H9 (cell line): ENCODE measurements at regions not wholly inside any gene's neighbourhood (a gene's known extent, or its start where the extent isn't known, plus 50 kb on each side); places are given as distances from the start of the nearest gene placed in this dataset.

ENCODE experiments used
- DNase-seq: peaks from one replicate; pipeline ENCODE4 v3.0.0-alpha.2; 2017
- H2AFZ ChIP-seq: one replicate; pipeline ENCODE4 v1.6.1; 2013; ENCODE audit warnings: mild to moderate bottlenecking, low read length, control low read depth, moderate library complexity
- H2AK5ac ChIP-seq: 2 replicates; pipeline ENCODE4 v1.6.1; 2013; ENCODE audit warnings: low read length, control low read depth, mixed read lengths; ENCODE audit not compliant: insufficient read length
- H2BK120ac ChIP-seq: one replicate; pipeline ENCODE4 v1.6.1; 2013; ENCODE audit warnings: low read depth, mild to moderate bottlenecking, low read length, control low read depth, inconsistent platforms; ENCODE audit not compliant: poor library complexity, severe bottlenecking
- H2BK12ac ChIP-seq: 2 replicates; pipeline ENCODE4 v1.6.1; 2013; ENCODE audit warnings: low read length, control low read depth, mixed read lengths, low read depth; ENCODE audit not compliant: insufficient read length
- H2BK15ac ChIP-seq: 2 replicates; pipeline ENCODE4 v1.6.1; 2013; ENCODE audit warnings: low read depth, low read length, control low read depth
- H2BK20ac ChIP-seq: one replicate; pipeline ENCODE4 v1.6.1; 2013; ENCODE audit warnings: low read depth, mild to moderate bottlenecking, low read length, control low read depth, inconsistent platforms; ENCODE audit not compliant: poor library complexity, severe bottlenecking
- H2BK5ac ChIP-seq: 2 replicates; pipeline ENCODE4 v1.6.1; 2013; ENCODE audit warnings: low read length, control low read depth, mixed read lengths; ENCODE audit not compliant: insufficient read length
- H3K14ac ChIP-seq: 2 replicates; pipeline ENCODE4 v1.6.1; 2013; ENCODE audit warnings: low read length, control low read depth; ENCODE audit not compliant: insufficient read depth
- H3K18ac ChIP-seq: 2 replicates; pipeline ENCODE4 v1.6.1; 2013; ENCODE audit warnings: low read depth, mild to moderate bottlenecking, mixed read lengths, low read length, control low read depth; ENCODE audit not compliant: insufficient read length
- H3K23ac ChIP-seq: 2 replicates; pipeline ENCODE4 v1.6.1; 2013; ENCODE audit warnings: low read length, control low read depth, mixed read lengths, low read depth; ENCODE audit not compliant: insufficient read length
- H3K23me2 ChIP-seq: 2 replicates; pipeline ENCODE4 v1.6.1; 2013; ENCODE audit warnings: low read depth, mild to moderate bottlenecking, mixed read lengths, low read length, control low read depth; ENCODE audit not compliant: insufficient read length, poor library complexity, severe bottlenecking
- H3K27ac ChIP-seq: 2 replicates; pipeline ENCODE4 v1.5.1; 2013; ENCODE audit warnings: low read length, control low read depth, mixed read lengths, low read depth; ENCODE audit not compliant: insufficient read length
- H3K27me3 ChIP-seq: 2 replicates; pipeline ENCODE4 v1.6.1; 2013; ENCODE audit warnings: low read length, control low read depth, inconsistent platforms; ENCODE audit not compliant: insufficient read depth
- H3K4ac ChIP-seq: 2 replicates; pipeline ENCODE4 v1.6.1; 2013; ENCODE audit warnings: low read depth, mild to moderate bottlenecking, control low read depth, inconsistent platforms, low read length, moderate library complexity
- H3K4me1 ChIP-seq: 2 replicates; pipeline ENCODE4 v1.6.1; 2013; ENCODE audit warnings: low read length, control low read depth, inconsistent platforms; ENCODE audit not compliant: insufficient read depth
- H3K4me2 ChIP-seq: 2 replicates; pipeline ENCODE4 v1.6.1; 2013; ENCODE audit warnings: low read length, control low read depth, mixed read lengths; ENCODE audit not compliant: insufficient read length, insufficient read depth
- H3K56ac ChIP-seq: 2 replicates; pipeline ENCODE4 v1.6.1; 2013; ENCODE audit warnings: low read depth, mild to moderate bottlenecking, mixed read lengths, low read length, control low read depth; ENCODE audit not compliant: insufficient read length
- H3K79me1 ChIP-seq: 2 replicates; pipeline ENCODE4 v1.6.1; 2013; ENCODE audit warnings: low read depth, mild to moderate bottlenecking, moderate library complexity, low read length, control low read depth, inconsistent platforms; ENCODE audit not compliant: insufficient read depth, poor library complexity, severe bottlenecking
- H3K79me2 ChIP-seq: 2 replicates; pipeline ENCODE4 v1.6.1; 2013; ENCODE audit warnings: low read length, control low read depth, inconsistent platforms; ENCODE audit not compliant: insufficient read depth
- H3K9ac ChIP-seq: 2 replicates; pipeline ENCODE4 v1.6.1; 2013; ENCODE audit warnings: low read length, control low read depth, mixed read lengths; ENCODE audit not compliant: insufficient read length; ENCODE audit errors: extremely low read depth
- H3K9me3 ChIP-seq: one replicate; pipeline ENCODE4 v1.6.1; 2013; ENCODE audit warnings: low read depth, low read length, inconsistent platforms; ENCODE audit not compliant: control insufficient read depth
- H3T11ph ChIP-seq: one replicate; pipeline ENCODE4 v1.6.1; 2013; ENCODE audit warnings: mild to moderate bottlenecking, low read length, control low read depth, inconsistent platforms
- H4K20me1 ChIP-seq: one replicate; pipeline ENCODE4 v1.6.1; 2013; ENCODE audit not compliant: control insufficient read depth, insufficient read length, insufficient read depth
- H4K5ac ChIP-seq: 2 replicates; pipeline ENCODE4 v1.6.1; 2013; ENCODE audit warnings: low read depth, mild to moderate bottlenecking, mixed read lengths, low read length, control low read depth; ENCODE audit not compliant: insufficient read length
- H4K8ac ChIP-seq: replicated peaks from 2 replicates; pipeline ENCODE4 v1.6.1; 2013; ENCODE audit warnings: low read length, control low read depth, mixed read lengths, low read depth; ENCODE audit not compliant: insufficient read length
- H4K91ac ChIP-seq: 2 replicates; pipeline ENCODE4 v1.6.1; 2013; ENCODE audit warnings: low read depth, mild to moderate bottlenecking, moderate library complexity, mixed read lengths, low read length, control low read depth; ENCODE audit not compliant: insufficient read length
- H3K27ac Mint-ChIP-seq, 3 experiments: 2 replicates in 2 of 3; 3 replicates in 1 of 3; pipeline ENCODE4 v1.8.0; 2020 to 2021; ENCODE audit warnings: mixed read lengths in 3 of 3, mild to moderate bottlenecking in 1 of 3, moderate library complexity in 1 of 3
- H3K27me3 Mint-ChIP-seq: 2 replicates; pipeline ENCODE4 v1.8.0; 2021; ENCODE audit warnings: low read depth, mild to moderate bottlenecking, moderate library complexity, mixed read lengths
- H3K36me3 Mint-ChIP-seq, 3 experiments: 2 replicates in 2 of 3; 3 replicates in 1 of 3; pipeline ENCODE4 v1.8.0; 2020 to 2021; ENCODE audit warnings: low read depth in 3 of 3, mixed read lengths in 3 of 3; ENCODE audit not compliant: insufficient read depth in 1 of 3
- H3K4me1 Mint-ChIP-seq, 2 experiments: 2 replicates each; pipeline ENCODE4 v1.8.0; 2020; ENCODE audit warnings: mixed read lengths in 2 of 2
- H3K4me3 Mint-ChIP-seq, 2 experiments: 2 replicates in 1 of 2; 3 replicates in 1 of 2; pipeline ENCODE4 v1.8.0; 2020 to 2021; ENCODE audit warnings: mild to moderate bottlenecking in 2 of 2, mixed read lengths in 2 of 2, moderate library complexity in 1 of 2
- H3K9me3 Mint-ChIP-seq, 2 experiments: 2 replicates in 1 of 2; 3 replicates in 1 of 2; pipeline ENCODE4 v1.8.0; 2020; ENCODE audit warnings: mild to moderate bottlenecking in 2 of 2, mixed read lengths in 2 of 2, moderate library complexity in 1 of 2
- WGBS: extraction: QIAGEN DNeasy Blood & Tissue Kit; methylation state at CpG from one replicate; pipeline ENCODE4 v1.1.7; 2013; ENCODE audit warnings: missing lambda C conversion rate, low lambda C conversion rate, mixed read lengths; ENCODE audit not compliant: insufficient read length; ENCODE audit errors: extremely low coverage; 5-methylcytosine and 5-hydroxymethylcytosine counted together
- TF ChIP-seq, protein P1 (sequence below): fragments of 200-600 bp; sonication (generic); conservative IDR thresholded peaks from 3 replicates; pipeline ENCODE4 v1.8.0; 2021; ENCODE audit warnings: antibody characterized with exemption, mild to moderate bottlenecking

- H4K20me1 ChIP-seq = no peaks in the 10 kb centered on the region
- no peaks in the 10 kb centered on the region for H3K79me1 ChIP-seq
- no peak overlapping the region for H2AK5ac ChIP-seq
- Mint-ChIP-seq H3K4me3 (no peak overlapping the region), H3K27ac (peak overlapping the region in 2 of 3 experiments; percentile 18 to 85; a peak in 3 of 7 replicates), H3K4me1 (peaks cover 18 to 23% of the 10 kb centered on the region in 2 experiments), H3K9me3 (peaks cover 62 to 65% of the 10 kb centered on the region in 2 experiments), H3K36me3 (peaks cover 40 to 73% (median 41%) of the 10 kb centered on the region in 3 experiments), H3K27me3 (no peaks in the 10 kb centered on the region; the same call in 1 of the 2 replicates)
- no peak overlapping the region for H4K8ac ChIP-seq
- H3K9ac ChIP-seq = no peak overlapping the region
- no peaks in the 10 kb centered on the region for H3K27me3 ChIP-seq
- H3K14ac ChIP-seq = no peak overlapping the region
- no peak overlapping the region for H3T11ph ChIP-seq
- H3K4me2 ChIP-seq = no peak overlapping the region
- H2AFZ ChIP-seq = no peak overlapping the region
- no peak overlapping the region for H2BK5ac ChIP-seq
- H2BK12ac ChIP-seq = no peak overlapping the region
- H3K23me2 ChIP-seq = no peaks in the 10 kb centered on the region
- H4K91ac ChIP-seq = no peak overlapping the region
- no peak for DNase-seq
- WGBS = no CpG with 5 or more reads among the region's 3 CpGs
- H3K9me3 ChIP-seq = peaks cover 11% of the 10 kb centered on the region
- TF ChIP-seq, protein P1, sequence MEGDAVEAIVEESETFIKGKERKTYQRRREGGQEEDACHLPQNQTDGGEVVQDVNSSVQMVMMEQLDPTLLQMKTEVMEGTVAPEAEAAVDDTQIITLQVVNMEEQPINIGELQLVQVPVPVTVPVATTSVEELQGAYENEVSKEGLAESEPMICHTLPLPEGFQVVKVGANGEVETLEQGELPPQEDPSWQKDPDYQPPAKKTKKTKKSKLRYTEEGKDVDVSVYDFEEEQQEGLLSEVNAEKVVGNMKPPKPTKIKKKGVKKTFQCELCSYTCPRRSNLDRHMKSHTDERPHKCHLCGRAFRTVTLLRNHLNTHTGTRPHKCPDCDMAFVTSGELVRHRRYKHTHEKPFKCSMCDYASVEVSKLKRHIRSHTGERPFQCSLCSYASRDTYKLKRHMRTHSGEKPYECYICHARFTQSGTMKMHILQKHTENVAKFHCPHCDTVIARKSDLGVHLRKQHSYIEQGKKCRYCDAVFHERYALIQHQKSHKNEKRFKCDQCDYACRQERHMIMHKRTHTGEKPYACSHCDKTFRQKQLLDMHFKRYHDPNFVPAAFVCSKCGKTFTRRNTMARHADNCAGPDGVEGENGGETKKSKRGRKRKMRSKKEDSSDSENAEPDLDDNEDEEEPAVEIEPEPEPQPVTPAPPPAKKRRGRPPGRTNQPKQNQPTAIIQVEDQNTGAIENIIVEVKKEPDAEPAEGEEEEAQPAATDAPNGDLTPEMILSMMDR = no peak
- H3K4ac ChIP-seq = no peak overlapping the region
- no peak overlapping the region for H3K23ac ChIP-seq
- H4K5ac ChIP-seq = no peak overlapping the region
- no peak overlapping the region for H3K56ac ChIP-seq
- no peaks in the 10 kb centered on the region for H3K79me2 ChIP-seq
- H2BK120ac ChIP-seq = no peak overlapping the region
- no peaks in the 10 kb centered on the region; the same call in 1 of the 2 replicates for H3K4me1 ChIP-seq
- H2BK20ac ChIP-seq = no peak overlapping the region
- no peak overlapping the region for H2BK15ac ChIP-seq
- no peak overlapping the region for H3K27ac ChIP-seq
- no peak overlapping the region for H3K18ac ChIP-seq
Observed at GRCh38 chr3:135728007-135728721, 237.4 kb upstream of the PPP2R3A start.
